K562 (cell line): ENCODE measurements at regions not wholly inside any gene's neighbourhood (a gene's known extent, or its start where the extent isn't known, plus 50 kb on each side); places are given as distances from the start of the nearest gene placed in this dataset.

Experiments used
- ATF6 ChIP-seq: sonication (generic); formaldehyde crosslinking; IDR thresholded peaks from 2 replicates; pipeline ENCODE4 v1.4.0; 2020; ENCODE audit warnings: mild to moderate bottlenecking, missing genetic modification reagents
- CBX1 ChIP-seq: sonication (generic); IDR thresholded peaks from 2 replicates; pipeline ENCODE4 v1.6.1; 2016; ENCODE audit warnings: antibody characterized with exemption, low read depth, mild to moderate bottlenecking
- CHD1 ChIP-seq: fragments of 200-600 bp; sonication (generic); IDR thresholded peaks from one replicate; pipeline ENCODE4 v1.6.1; 2012; ENCODE audit warnings: mild to moderate bottlenecking, moderate library complexity, low read length, inconsistent platforms
- GTF2A2 ChIP-seq: IDR thresholded peaks from 2 replicates; pipeline ENCODE4 v1.6.1; 2016; ENCODE audit warnings: mild to moderate bottlenecking, missing genetic modification characterization, missing compliant biosample characterization
- NUFIP1 ChIP-seq: fragments of 450-650 bp; IDR thresholded peaks from 2 replicates; pipeline ENCODE4 v1.6.1; 2018; ENCODE audit not compliant: partially characterized antibody
- PBX2 ChIP-seq, 2 experiments: IDR thresholded peaks in 1 of 2; conservative IDR thresholded peaks in 1 of 2; 2 replicates each; pipeline ENCODE4 v1.6.1; 2016; ENCODE audit warnings: low read depth in 2 of 2, mild to moderate bottlenecking in 1 of 2, missing compliant biosample characterization in 1 of 2, missing genetic modification characterization in 1 of 2, moderate library complexity in 1 of 2
- TFE3 ChIP-seq: fragments of 450-650 bp; formaldehyde crosslinking; IDR thresholded peaks from 2 replicates; pipeline ENCODE4 v1.4.0; 2020; ENCODE audit warnings: mild to moderate bottlenecking, mixed read lengths
- THAP7 ChIP-seq: fragments of 250-450 bp; sonication (Bioruptor Pico); IDR thresholded peaks from 2 replicates; pipeline ENCODE4 v1.5.0; 2021
- ZNF280B ChIP-seq: fragments of 250-450 bp; sonication (Bioruptor Pico); IDR thresholded peaks from 2 replicates; pipeline ENCODE4 v1.5.1; 2021; ENCODE audit warnings: mild to moderate bottlenecking

- TF ChIP-seq TFE3 = peak; percentile 99
- TF ChIP-seq NUFIP1 = no peak
- no peak for TF ChIP-seq CBX1
- no peak for TF ChIP-seq ATF6 (CRISPR knock-in tag)
- TF ChIP-seq PBX2 (CRISPR knock-in tag; IDR thresholded peaks at IDR 0.05; ENCODE audit: low read depth) = no peak
- TF ChIP-seq PBX2 (tag; conservative IDR thresholded peaks at IDR 0.05; ENCODE audit: low read depth) = no peak
- TF ChIP-seq CHD1 = no peak
- TF ChIP-seq ZNF280B (CRISPR knock-in tag) = no peak
- no peak for TF ChIP-seq GTF2A2 (tag)
- no peak for TF ChIP-seq THAP7 (CRISPR knock-in tag)
Measured at GRCh38 chr12:91633206-91633605, 450.6 kb upstream of the DCN start (continued).
